ENCODE measurements at regions not wholly inside any gene's neighbourhood (a gene's known extent, or its start where the extent isn't known, plus 50 kb on each side); places are given as distances from the start of the nearest gene placed in this dataset.

DNA sequence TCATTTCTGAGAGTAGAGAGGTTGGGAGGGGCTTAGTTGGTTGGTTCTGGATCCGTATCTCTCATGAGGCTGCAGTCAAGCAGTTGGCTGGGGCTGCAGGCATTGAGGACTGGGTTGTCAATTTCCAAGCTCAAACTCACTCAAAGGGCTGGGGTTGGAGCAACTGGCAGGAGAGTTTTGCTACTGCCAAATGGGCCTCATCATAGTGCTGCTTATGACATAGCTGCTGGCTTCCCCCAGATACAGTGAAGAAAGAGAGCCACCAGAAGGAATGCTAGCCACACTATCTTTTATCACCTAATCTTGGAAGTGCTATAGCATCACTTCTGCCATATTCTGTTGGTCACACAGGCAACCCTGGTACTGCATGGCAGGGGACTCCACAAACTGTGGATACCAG, 363.5 kb upstream of the USP24 start:
- H3K4me1 Mint-ChIP-seq, result peaks cover 12% of the 10 kb centered on the region
- H3K27me3 Mint-ChIP-seq (ENCODE audit: low read depth, poor library complexity), result peaks cover 4% of the 10 kb centered on the region
- no peak overlapping the region for H3K27ac Mint-ChIP-seq
- H3K36me3 Mint-ChIP-seq (ENCODE audit: low read depth), result no peaks in the 10 kb centered on the region
- TF ChIP-seq CTCF (IDR thresholded peaks at IDR 0.05), result no peak
- no peak overlapping the region for H3K4me3 Mint-ChIP-seq
- no peak for DNase-seq
- no peaks in the 10 kb centered on the region for H3K9me3 Mint-ChIP-seq

DNA sequence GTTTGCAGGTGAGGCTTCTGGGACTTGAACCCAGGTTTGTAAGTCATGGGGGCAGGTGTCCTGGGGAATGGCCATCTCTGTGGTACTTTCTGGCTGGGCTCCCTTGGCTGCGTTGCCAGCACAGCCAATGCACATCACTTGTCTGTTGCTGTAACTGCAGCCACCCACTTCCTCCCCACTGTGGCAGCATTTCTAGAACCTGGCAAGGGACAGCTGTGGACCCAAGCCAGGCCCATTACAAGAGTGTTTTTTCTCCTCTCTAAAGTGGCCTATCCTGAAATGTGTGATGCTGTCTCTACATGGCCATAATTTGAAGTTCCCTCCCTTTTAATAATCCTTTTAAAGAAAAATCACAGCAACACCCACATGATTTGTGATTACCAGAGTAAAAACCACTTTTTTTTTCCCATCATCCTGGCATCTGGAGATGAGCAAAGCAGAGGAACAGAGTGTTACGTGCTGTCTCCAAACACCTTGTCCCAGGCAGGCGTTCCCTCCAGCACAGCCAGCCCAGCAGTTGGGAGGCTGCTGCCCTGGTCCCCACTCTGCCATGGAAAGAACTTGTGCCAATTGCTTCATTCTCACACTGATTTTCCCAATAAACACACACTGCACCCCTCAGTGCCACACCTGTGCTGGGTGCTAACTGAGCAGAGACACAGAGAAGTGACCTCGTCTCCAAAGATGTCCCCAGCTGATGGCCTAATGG, 360.6 kb upstream of the USP24 start:
- no peaks in the 10 kb centered on the region for H3K9me3 Mint-ChIP-seq
- H3K4me3 Mint-ChIP-seq, result no peak overlapping the region
- no peak overlapping the region for H3K27ac Mint-ChIP-seq
- no peaks in the 10 kb centered on the region for H3K36me3 Mint-ChIP-seq (ENCODE audit: low read depth)
- peaks cover 11% of the 10 kb centered on the region for H3K27me3 Mint-ChIP-seq (ENCODE audit: low read depth, poor library complexity)
- H3K4me1 Mint-ChIP-seq, result peaks cover 19% of the 10 kb centered on the region
- no peak for TF ChIP-seq CTCF (IDR thresholded peaks at IDR 0.05)
- no peak for DNase-seq

DNA sequence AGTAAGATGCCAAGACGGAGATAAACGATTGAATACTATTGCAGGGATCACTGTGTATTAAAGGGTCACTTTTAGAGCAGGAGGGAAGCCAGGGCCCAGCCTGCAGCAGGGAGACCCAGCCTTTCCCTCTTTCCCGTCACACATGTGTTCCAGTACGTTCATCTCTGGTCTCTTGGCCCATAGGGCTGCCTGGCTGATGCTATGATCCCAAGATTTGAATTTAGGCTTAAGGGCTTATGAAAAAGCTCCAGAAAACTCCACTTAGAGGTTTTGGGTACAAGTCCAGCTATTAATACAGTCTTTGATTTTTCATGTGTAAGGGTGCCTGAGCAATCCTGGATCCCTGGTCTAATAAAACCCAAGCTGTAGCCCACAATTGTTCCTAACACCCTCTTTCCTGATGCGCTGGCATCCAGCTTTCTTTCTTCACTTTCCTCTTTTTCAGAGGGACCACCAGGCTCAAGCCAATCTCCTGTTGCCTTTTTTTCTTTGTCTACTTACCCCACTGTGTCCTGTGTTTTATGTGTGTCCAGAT, 359.6 kb upstream of the USP24 start:
- Mint-ChIP-seq H3K36me3 (ENCODE audit: low read depth) (no peaks in the 10 kb centered on the region), H3K9me3 (no peaks in the 10 kb centered on the region), H3K27ac (no peak overlapping the region), H3K4me3 (no peak overlapping the region), H3K4me1 (peaks cover 21% of the 10 kb centered on the region), H3K27me3 (ENCODE audit: low read depth, poor library complexity) (peaks cover 15% of the 10 kb centered on the region)
- no peak for TF ChIP-seq CTCF (IDR thresholded peaks at IDR 0.05)
- DNase-seq, result no peak

DNA sequence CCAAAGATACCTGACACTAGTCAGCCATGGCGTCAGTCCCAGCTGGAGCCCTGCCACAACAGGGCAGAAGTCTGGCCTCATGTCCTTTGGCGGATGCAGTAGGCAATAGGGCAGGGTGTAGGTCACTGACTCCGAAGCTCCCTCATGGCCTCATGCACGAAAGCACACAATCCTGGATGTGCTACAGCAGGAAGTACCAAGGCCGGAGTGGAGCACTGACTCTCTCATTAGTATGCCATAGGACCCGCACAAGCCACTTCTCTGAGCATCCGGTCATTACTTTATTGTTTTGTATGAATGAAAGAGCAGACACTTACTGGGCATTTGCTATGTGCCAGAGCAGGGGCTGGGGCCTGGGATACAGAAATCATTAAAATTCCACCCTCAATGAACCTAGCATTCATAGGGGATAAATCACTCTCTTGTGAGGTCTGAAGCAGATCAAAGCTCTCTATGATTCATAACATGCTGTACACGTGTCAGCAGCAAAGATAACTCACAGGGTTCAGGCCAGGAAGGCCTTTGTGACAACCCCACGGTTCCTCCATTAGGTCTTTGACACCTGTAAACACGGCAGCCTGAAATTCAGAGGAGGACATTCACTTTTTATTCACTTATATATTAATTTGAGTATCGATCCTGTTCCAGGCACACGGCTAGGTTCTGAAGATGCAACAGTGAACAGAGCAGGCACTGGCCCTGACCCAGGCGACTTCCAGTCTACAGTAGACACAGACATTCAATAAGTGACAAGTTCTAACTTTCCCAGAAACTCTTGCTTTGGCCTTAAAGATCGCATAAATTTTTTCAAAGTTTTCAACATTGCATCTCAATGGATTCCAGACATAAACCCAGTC, 357.9 kb upstream of the USP24 start:
- Mint-ChIP-seq H3K27me3 (ENCODE audit: low read depth, poor library complexity) (peaks cover 22% of the 10 kb centered on the region), H3K9me3 (peaks cover 13% of the 10 kb centered on the region), H3K27ac (no peak overlapping the region), H3K4me3 (no peak overlapping the region), H3K4me1 (peaks cover 11% of the 10 kb centered on the region), H3K36me3 (ENCODE audit: low read depth) (peaks cover 11% of the 10 kb centered on the region)
- no peak for DNase-seq
- TF ChIP-seq CTCF (IDR thresholded peaks at IDR 0.05), result no peak

DNA sequence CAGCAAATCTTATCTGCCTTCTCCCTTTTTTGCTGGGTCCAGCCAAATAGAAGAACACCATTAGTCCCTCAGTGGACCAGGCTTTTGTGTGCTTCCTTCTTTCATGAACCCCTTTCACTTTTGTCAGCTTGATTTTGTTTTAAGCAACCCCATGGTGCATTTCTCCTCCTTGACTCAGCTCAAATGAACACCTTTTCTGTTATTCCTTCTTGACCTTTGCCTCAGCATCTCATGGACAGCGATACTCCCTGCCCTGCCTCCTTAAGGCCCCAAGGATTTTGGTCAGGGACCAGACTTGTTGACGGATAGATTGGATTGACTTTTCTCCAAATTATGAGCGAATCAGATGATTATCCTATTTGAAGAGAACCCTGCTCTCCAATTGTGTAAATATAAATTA, 356.6 kb upstream of the USP24 start:
- no peak for TF ChIP-seq CTCF (IDR thresholded peaks at IDR 0.05)
- H3K4me1 Mint-ChIP-seq, result peaks cover 10% of the 10 kb centered on the region
- H3K9me3 Mint-ChIP-seq, result peaks cover 25% of the 10 kb centered on the region
- no peak for DNase-seq
- H3K27me3 Mint-ChIP-seq (ENCODE audit: low read depth, poor library complexity), result peaks cover 19% of the 10 kb centered on the region
- peaks cover 12% of the 10 kb centered on the region for H3K36me3 Mint-ChIP-seq (ENCODE audit: low read depth)
- H3K4me3 Mint-ChIP-seq, result no peak overlapping the region
- H3K27ac Mint-ChIP-seq, result no peak overlapping the region

Measured in nephron progenitor cell (in vitro differentiated cells).